ENCODE measurements at regions not wholly inside any gene's neighbourhood (a gene's known extent, or its start where the extent isn't known, plus 50 kb on each side); places are given as distances from the start of the nearest gene placed in this dataset.
"Not testable (repeated sequence)": the region's sequence is repeated elsewhere in the genome, so short reads cannot be mapped to it uniquely, and the experiment has no call there.

DNA sequence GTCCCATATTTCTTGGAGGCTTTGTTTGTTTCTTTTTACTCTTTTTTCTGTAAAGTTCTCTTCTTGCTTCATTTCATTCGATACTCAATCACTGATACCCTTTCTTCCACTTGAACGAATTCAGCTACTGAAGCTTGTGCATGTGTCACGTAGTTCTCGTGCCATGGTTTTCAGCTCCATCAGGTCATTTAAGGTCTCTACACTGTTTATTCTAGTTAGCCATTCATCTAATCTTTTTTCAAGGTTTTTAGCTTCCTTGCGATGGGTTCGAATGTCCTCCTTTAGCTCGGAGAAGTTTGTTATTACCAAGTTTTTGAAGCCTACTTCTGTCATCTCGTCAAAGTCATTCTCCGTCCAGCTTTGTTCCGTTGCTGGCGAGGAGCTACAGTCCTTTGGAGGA is 55.6 kb upstream of the CRYM start:
- not testable (repeated sequence) for TF ChIP-seq POLR2A (IDR thresholded peaks at IDR 0.05; ENCODE audit: low read depth, low read length); TAF1 (IDR thresholded peaks at IDR 0.05; ENCODE audit: borderline replicate concordance, low read depth, low read length); POLR2AphosphoS5 (IDR thresholded peaks at IDR 0.05; ENCODE audit: low read depth, low read length)

All from GM12892 (cell line).